HCT116 (cell line): ENCODE measurements at regions not wholly inside any gene's neighbourhood (a gene's known extent, or its start where the extent isn't known, plus 50 kb on each side); places are given as distances from the start of the nearest gene placed in this dataset.

Experiments used
- EGR1 ChIP-seq: IDR thresholded peaks from 2 replicates; pipeline ENCODE4 v1.6.1; 2012; ENCODE audit warnings: low read depth
- ELF1 ChIP-seq: IDR thresholded peaks from 2 replicates; pipeline ENCODE4 v1.6.1; 2012; ENCODE audit warnings: low read depth, borderline replicate concordance
- EZH2 ChIP-seq: fragments of 200-600 bp; sonication (generic); IDR thresholded peaks from 2 replicates; pipeline ENCODE4 v1.6.1; 2017; ENCODE audit warnings: antibody characterized with exemption, mixed run types
- JUND ChIP-seq: IDR thresholded peaks from 2 replicates; pipeline ENCODE4 v1.6.1; 2012
- MAX ChIP-seq: IDR thresholded peaks from 2 replicates; pipeline ENCODE4 v1.6.1; 2012
- POLR2A ChIP-seq: IDR thresholded peaks from 2 replicates; pipeline ENCODE4 v1.7.0; 2011; ENCODE audit warnings: borderline replicate concordance; ENCODE audit not compliant: insufficient read depth, insufficient read length; ENCODE audit errors: extremely low read depth
- SIN3A ChIP-seq: IDR thresholded peaks from 2 replicates; pipeline ENCODE4 v1.6.1; 2012; ENCODE audit warnings: low read depth
- TF ChIP-seq, protein P1 (sequence below), 3 experiments: fragments of 200-600 bp in 1 of 3; sonication (generic) in 1 of 3; IDR thresholded peaks in 2 of 3; conservative IDR thresholded peaks in 1 of 3; 2 replicates each; pipeline ENCODE4 v1.5.1; 2012 to 2017; ENCODE audit warnings: low read depth in 2 of 3, low read length in 2 of 3, antibody characterized with exemption in 1 of 3, borderline replicate concordance in 1 of 3, control low read depth in 1 of 3, mild to moderate bottlenecking in 1 of 3, mixed read lengths in 1 of 3, mixed run types in 1 of 3, moderate library complexity in 1 of 3; ENCODE audit not compliant: insufficient read depth in 1 of 3

- no peak for TF ChIP-seq ELF1
- TF ChIP-seq MAX, result no peak
- TF ChIP-seq POLR2A, result no peak
- TF ChIP-seq JUND, result no peak
- TF ChIP-seq, protein P1, sequence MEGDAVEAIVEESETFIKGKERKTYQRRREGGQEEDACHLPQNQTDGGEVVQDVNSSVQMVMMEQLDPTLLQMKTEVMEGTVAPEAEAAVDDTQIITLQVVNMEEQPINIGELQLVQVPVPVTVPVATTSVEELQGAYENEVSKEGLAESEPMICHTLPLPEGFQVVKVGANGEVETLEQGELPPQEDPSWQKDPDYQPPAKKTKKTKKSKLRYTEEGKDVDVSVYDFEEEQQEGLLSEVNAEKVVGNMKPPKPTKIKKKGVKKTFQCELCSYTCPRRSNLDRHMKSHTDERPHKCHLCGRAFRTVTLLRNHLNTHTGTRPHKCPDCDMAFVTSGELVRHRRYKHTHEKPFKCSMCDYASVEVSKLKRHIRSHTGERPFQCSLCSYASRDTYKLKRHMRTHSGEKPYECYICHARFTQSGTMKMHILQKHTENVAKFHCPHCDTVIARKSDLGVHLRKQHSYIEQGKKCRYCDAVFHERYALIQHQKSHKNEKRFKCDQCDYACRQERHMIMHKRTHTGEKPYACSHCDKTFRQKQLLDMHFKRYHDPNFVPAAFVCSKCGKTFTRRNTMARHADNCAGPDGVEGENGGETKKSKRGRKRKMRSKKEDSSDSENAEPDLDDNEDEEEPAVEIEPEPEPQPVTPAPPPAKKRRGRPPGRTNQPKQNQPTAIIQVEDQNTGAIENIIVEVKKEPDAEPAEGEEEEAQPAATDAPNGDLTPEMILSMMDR (IDR thresholded peaks at IDR 0.05 in 2 of 3, conservative IDR thresholded peaks at IDR 0.05 in 1 of 3; ENCODE audit: borderline replicate concordance in 1 of 3, insufficient read depth in 1 of 3, low read depth in 2 of 3, low read length in 2 of 3), result no peak
- TF ChIP-seq SIN3A, result no peak
- TF ChIP-seq EGR1, result no peak
- TF ChIP-seq EZH2, result no peak
These were observed 197.7 kb upstream of the PREP start for GRCh38 chr6:105600336-105601260.
